CD4-positive, alpha-beta T cell treated with Interleukin-15 for 4 hours (primary cell): ENCODE measurements at regions not wholly inside any gene's neighbourhood (a gene's known extent, or its start where the extent isn't known, plus 50 kb on each side); places are given as distances from the start of the nearest gene placed in this dataset.

ENCODE experiments used
- DNase-seq: peaks from one replicate; pipeline ENCODE4 v3.0.0-alpha.2; 2020; ENCODE audit warnings: low spot score

- DNase-seq: no peak
Measured at GRCh38 chr2:104321116-104321795, 532.7 kb upstream of the POU3F3 start.

DNA sequence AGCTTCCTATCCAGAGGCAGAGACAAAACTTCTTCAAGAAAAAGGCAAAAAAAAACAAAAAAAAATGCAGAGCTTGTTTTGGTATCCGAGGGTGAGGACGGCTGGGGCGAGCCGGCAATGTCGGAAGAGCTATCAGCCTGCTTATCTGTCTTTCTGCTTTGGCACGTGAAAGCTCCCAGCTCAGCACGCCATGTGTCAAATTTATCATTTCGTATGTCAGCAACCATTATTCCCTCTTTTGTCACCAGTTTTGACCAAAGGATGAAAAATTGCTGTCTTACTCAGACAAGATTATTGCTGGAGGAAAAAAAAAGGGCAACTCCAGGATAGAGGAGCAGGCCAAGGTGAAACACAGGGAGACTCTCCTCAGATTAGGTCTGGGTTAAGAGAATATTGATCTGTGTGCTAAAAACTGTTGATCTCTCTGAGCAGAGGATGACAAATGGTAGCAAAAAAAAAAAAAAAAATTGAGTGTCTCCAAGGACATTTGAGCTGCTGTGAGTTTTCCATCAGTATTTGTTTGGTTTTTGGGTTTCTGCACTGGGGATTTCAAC lies 532.0 kb upstream of the POU3F3 start:
- no peak for DNase-seq

GRCh38 chr2:104332731-104333130 lies 521.2 kb upstream of the POU3F3 start:
- DNase-seq: no peak

- DNase-seq: no peak
Measured at GRCh38 chr2:104337869-104338268, 516.0 kb upstream of the POU3F3 start.

GRCh38 chr2:104340162-104340561 lies 513.8 kb upstream of the POU3F3 start:
- DNase-seq: no peak

GRCh38 chr2:104340879-104341828 lies 512.8 kb upstream of the POU3F3 start:
- DNase-seq: no peak

GRCh38 chr2:104344306-104344705 lies 509.6 kb upstream of the POU3F3 start:
- DNase-seq: no peak

DNA sequence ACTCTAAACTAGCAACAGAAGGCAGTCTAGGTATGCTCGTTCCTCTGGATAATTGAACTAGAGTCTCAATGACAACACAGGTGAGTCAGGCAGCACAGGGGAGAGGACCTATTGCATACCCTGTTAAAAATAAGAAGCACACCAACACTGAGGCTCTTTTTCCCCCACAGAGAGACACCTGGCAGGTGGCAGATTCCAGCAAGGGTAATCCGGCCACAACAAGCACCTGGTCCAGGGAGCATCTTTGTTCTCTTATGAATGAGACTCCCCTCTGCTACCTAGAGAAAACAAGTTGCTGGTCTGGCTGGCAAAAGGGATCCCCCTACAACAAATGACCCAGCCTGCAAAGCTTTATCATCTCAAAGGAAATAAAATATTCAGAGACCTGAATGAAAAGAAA lies 508.9 kb upstream of the POU3F3 start:
- DNase-seq: no peak

- no peak for DNase-seq
Measured at GRCh38 chr2:104358122-104358521, 495.8 kb upstream of the POU3F3 start.

DNA sequence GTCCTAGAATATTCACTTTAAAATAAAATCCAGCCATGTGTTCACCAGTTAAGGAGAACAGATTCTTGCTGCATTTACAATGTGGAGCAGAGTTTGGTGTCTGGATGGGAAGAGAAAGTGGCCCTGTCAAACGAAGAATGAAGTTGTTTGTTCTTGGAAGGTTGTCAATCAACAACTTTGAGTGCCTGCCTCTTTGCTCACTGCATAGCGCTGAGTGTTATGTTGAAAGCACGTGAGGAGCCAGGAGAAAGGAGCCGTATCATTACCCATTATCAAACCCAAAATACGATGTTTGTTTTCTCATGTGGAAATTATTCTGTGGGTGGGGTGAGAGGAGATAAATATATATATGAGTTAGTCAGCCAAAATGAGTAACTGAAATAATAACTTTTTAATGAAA lies 492.5 kb upstream of the POU3F3 start:
- DNase-seq: no peak

DNA sequence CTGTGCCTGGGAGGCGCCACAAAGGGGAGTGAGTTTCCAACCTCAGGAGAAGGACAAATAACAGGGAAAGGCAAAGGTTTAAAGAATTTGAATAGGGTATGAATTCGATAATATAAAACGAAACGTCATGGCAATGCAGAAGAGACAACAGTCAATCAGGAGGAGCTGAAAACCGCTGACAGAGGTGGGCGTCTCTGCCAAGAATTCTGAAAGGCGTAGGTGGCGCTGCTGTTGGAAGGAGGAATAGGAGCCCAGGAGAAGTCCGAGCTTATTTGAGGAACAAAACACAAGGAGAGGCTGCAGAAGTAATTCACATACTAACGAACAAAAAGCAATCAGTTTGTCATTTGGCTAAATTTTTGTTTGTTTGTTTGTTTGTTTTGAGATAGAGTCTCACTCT lies 485.8 kb upstream of the POU3F3 start:
- no peak for DNase-seq

DNA sequence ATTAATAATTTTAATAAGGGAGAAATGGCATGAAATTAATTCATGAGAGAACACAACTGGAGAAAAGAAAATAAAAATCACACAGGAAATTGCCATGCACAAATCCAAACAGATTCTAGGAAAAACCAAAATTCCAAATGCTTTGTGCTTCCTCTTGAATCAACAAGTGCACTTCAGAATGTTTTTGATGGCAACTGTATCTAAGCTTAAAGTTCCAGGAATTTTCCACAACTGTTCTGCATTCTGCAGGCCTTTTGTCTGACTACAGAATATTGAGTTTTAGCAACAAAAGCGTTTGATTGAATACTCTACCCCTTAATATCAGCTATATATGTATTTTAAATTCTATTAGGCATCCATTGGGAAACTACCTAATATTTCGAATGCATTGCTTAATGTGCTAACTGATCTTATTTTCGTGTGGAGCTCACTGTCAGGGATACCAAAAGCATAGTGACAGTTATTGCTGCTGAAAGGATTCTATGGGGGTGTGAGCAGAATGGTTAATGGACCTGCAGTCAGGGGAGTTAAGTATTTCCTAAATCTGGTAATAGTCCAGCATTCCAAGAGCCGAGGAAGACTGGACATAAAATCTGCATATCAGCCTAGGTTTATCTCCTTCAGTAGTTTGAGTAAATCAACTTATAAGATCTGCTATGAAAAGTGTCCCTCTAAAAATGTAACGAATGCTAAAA lies 482.7 kb upstream of the POU3F3 start:
- no peak for DNase-seq

GRCh38 chr2:104375206-104375605 lies 478.7 kb upstream of the POU3F3 start:
- no peak for DNase-seq

- DNase-seq: peak; percentile 8
Measured at GRCh38 chr2:104378853-104379374, 475.0 kb upstream of the POU3F3 start.

DNA sequence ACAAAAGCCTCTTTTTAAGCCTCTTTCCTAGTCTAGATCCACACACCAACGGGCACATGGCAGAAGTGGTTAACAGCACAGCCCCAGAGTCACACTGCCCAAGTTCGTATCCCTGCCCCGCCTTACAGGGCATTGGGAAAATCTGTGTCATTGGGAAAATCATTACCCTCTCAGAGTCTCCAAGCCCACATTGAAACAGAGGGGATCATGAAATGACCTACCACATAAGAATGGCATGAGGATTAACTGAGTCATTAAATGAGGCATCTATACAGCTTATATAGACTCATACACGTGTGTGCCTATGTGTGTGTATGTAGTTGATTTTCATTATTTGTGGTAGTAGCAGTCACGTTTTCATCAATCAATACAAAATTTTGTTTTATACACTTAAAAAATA lies 469.0 kb upstream of the POU3F3 start:
- DNase-seq: no peak

- DNase-seq: no peak
Measured at GRCh38 chr2:104385743-104386142, 468.2 kb upstream of the POU3F3 start.

- no peak for DNase-seq
Measured at GRCh38 chr2:104388296-104388695, 465.6 kb upstream of the POU3F3 start.

DNA sequence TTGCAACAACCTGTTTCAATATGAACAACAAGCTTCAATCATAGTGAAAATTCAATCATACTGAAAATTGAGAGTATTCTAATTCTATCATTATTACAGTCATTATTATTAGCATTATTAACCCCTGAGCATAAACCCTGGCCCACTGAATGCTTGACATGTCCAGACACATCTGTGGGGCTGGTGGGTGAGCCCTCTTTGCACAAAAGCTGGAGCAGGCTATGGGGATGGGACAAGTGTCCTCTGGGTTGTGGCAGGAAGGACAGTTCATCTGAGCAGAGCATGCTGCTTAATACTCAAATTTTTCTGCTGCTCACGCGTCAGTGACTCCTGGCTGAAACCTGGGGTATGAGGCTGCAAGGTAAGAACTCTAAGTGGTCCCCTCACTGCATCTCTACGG lies 451.1 kb upstream of the POU3F3 start:
- DNase-seq: no peak

- no peak for DNase-seq
Measured at GRCh38 chr2:104404526-104404925, 449.4 kb upstream of the POU3F3 start.

DNA sequence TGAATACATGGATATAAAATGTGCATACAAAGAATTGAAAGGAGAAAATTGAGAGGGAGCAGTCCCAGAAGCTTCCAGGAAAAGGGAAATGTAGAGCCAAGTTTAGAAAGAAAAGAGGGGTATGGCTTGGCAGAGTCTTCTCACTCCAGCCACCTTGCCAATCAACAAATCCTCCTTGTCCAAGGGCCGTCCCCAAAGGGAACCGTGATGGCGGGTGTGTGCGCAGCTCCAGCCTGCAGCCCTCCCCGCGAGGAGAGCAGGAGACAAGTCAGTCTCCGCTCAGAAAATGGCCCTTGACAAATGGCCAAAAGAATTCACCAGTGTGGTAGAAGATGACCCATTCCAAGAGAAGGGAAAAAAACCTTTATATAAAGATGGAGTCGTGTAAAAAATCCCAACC lies 448.3 kb upstream of the POU3F3 start:
- DNase-seq: no peak

DNA sequence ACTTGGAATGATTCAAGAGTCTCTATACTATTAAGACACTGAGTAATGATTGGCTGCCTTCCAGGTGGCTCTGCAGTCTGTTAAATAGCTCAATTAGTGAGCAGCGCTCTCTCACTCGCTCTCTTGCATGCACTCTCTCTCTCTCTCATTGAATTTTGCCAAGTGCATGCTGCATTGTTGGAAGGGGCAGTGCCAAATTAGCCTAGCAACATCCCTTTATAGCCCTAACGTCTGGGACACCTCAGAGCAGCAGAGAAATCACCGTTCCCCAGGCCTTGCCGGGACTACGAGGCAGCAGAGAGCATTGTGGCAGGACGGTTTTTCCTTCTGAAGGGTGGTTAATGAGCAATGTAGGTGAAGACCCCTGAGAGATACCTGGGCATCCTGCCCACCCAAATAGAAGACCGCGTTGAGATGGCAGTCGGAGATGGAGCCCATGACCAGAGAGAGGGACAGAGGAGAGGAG lies 447.6 kb upstream of the POU3F3 start:
- DNase-seq: no peak

GRCh38 chr2:104407641-104408040 lies 446.3 kb upstream of the POU3F3 start:
- no peak for DNase-seq
